HPDE6-E6E7 (cell line): ENCODE measurements at regions not wholly inside any gene's neighbourhood (a gene's known extent, or its start where the extent isn't known, plus 50 kb on each side); places are given as distances from the start of the nearest gene placed in this dataset.
"Not testable (repeated sequence)": the region's sequence is repeated elsewhere in the genome, so short reads cannot be mapped to it uniquely, and the experiment has no call there.

Experiments
- DNase-seq: peaks from one replicate; pipeline ENCODE4 v3.0.0; 2011; ENCODE audit warnings: missing footprints; ENCODE audit errors: extremely low spot score

- no peak for DNase-seq
These were observed 112.0 kb upstream of the SGK1 start for GRCh38 chr6:134429861-134430380.

- DNase-seq: no peak
These were observed 109.8 kb upstream of the SGK1 start for GRCh38 chr6:134427721-134428120.

GRCh38 chr6:134426623-134427022, 108.7 kb upstream of the SGK1 start:
- no peak for DNase-seq

- not testable (repeated sequence) for DNase-seq
These were observed 108.0 kb upstream of the SGK1 start for GRCh38 chr6:134425917-134426316.

- DNase-seq: no peak
These were observed 107.6 kb upstream of the SGK1 start for GRCh38 chr6:134425513-134425912.

- no peak for DNase-seq
These were observed 106.9 kb upstream of the SGK1 start for GRCh38 chr6:134424798-134425170.

GRCh38 chr6:134424165-134424797, 106.4 kb upstream of the SGK1 start:
- DNase-seq: no peak

DNA sequence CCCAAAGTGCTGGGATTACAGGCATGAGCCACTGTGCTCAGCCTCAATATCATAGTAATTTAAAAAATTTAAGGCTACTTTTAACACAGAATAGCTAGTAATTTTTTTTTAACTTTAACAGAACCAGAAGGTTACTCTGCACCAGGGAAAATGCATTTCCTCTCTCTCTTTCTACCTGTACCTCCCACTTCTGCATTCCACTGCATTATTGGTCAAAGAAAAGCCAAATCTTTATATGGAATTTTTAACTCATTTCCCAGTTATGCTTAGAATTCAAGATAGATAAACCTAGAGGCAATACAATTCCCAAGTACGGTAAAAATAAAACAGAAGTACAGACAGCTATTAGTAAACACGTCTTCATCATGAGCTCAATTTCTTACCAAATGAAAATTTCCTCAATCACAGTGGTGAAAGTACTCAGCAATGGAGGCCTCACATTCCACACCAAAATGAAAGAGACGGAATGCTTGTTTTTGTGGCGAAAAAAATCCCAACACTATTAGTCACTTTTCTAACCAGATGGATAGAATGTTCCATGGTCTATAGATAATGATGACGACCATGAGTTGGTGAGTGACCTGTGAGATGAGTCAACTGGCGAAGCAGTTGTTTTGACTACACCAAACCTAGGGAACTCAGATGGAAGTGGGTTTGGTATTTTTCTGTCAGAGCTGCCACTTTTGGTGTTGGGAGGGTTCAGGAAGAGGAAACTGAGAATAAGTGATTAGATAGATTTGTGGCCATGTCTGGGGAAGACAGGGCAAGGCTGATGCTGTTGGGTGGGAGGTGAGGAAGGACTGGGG, 104.7 kb upstream of the SGK1 start:
- DNase-seq: peak; percentile 81

- DNase-seq: no peak
These were observed 103.6 kb upstream of the SGK1 start for GRCh38 chr6:134421501-134421900.

- DNase-seq: no peak
These were observed 102.8 kb upstream of the SGK1 start for GRCh38 chr6:134420614-134421181.

DNA sequence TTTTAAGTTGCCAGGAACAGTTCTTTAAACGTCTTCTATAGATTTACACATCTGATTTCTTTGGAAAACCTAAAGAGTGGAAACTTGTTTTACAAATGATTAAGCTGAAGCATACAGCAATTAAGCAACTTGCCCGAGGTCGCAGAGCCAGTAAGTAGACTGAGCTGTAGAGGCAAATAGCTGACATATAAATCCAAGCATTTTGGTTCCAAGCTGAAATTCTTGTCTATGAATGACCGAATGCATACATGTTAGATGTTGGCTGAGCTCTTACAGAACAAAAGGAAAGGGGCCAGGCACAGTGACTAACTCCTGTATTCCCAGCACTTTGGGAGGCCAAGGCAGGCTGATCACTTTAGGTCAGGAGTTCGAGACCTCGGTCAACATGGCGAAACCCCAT, 101.8 kb upstream of the SGK1 start:
- no peak for DNase-seq

- no peak for DNase-seq
These were observed 98.7 kb upstream of the SGK1 start for GRCh38 chr6:134416418-134417154.

GRCh38 chr6:134415656-134416055, 97.7 kb upstream of the SGK1 start:
- no peak for DNase-seq

DNA sequence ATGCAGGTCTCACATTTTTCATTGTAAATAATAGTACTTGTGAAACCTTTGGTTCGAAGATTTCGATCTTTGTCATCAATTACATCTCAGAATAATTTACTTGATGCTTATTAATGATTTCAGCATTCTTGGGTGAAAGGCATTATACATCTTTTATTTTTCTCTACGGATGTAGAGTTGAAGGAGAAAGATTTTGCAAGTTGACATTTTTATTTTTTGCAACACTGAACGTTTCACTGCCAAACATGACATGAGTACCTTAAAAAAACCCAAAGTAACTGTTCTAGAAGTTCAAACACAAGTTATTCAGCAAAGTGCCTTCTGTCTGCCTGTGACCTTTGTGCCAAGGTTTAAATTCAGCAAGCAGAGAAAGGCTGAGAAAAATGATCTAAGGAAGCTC, 97.3 kb upstream of the SGK1 start:
- no peak for DNase-seq

- no peak for DNase-seq
These were observed 96.9 kb upstream of the SGK1 start for GRCh38 chr6:134414793-134415192.

- no peak for DNase-seq
These were observed 95.3 kb upstream of the SGK1 start for GRCh38 chr6:134413241-134413643.

GRCh38 chr6:134410541-134410940, 92.6 kb upstream of the SGK1 start:
- no peak for DNase-seq

- DNase-seq: no peak
These were observed 89.9 kb upstream of the SGK1 start for GRCh38 chr6:134407791-134408190.

DNA sequence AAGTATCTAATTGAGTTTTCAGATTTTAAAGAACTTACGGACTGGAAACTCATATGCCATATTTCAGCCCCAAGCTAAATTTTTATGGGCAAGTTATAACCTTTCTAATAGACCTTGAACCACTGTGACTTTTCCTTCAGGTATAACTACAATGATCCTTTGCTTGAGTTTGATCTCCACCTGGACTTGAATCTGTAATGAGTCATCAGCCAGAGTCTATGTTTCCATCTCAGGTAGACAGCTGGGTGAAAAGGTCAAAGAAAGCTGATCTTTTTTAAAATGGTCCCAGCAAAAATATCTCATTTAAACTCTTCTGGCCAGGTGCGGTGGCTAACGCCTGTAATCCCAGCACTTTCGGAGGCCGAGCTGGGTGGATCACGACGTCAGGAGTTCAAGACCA, 88.4 kb upstream of the SGK1 start:
- peak; percentile 49 for DNase-seq

DNA sequence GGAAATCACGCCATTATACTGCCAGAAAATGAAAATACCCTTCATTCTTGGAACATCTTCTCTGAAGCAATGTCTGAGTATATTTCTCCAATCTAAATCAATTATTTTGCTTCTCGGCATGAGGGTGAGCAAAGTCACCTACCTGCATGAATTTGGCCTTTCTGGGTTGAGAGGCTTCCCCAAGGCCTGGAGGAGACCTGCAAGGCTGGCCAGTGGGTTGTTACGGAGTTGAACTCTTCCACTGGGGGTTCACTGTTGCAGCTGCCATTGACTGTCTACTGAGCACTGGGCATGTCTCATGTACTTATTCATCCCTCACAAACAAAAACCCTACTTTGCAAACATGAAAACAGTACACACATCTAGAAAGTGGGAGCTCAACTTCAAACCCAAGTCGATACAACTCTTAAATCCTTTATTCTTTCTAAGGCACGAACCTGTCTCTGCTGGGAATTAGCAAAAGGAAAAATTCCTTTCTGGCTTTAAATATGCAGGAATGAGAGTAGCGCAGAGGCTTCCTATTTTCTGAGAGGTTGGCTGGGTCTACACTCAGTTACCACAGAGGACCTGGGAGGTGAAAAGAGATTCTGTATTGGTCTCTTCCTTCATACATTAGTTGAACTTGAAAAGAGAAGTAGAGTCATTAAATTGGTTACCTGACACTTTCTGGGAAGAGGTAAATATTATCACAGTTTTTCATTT, 87.6 kb upstream of the SGK1 start:
- no peak for DNase-seq

DNA sequence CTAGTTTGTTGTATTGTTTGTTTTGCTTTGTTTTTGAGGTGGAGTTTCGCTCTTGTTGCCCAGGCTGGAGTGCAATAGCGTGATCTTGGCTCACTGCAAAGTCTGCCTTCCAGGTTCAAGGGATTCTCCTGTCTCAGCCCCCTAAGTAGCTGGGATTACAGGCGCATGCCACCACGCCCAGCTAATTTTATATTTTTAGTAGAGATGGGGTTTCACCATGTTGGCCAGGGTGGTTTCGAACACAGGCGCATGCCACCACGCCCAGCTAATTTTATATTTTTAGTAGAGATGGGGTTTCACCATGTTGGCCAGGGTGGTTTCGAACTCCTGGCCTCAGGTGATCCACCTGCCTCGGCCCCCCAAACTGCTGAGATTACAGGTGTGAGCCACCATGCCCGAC, 85.4 kb upstream of the SGK1 start:
- DNase-seq: not testable (repeated sequence)
